WTC11 (cell line): ENCODE measurements at regions not wholly inside any gene's neighbourhood (a gene's known extent, or its start where the extent isn't known, plus 50 kb on each side); places are given as distances from the start of the nearest gene placed in this dataset.

ENCODE experiments used
- ATAC-seq: fragments of 200-7000 bp; cut with Tn5 transposase; 2 replicates; pipeline ENCODE4 v1.10.0; 2021; ENCODE audit warnings: mild to moderate bottlenecking, moderate library complexity
- CTCF ChIA-PET: fragments of 300-600 bp; sonication (Branson Sonifier 250); formaldehyde crosslinking; loops from one replicate; lab custom pipeline; 2021; ENCODE audit warnings: antibody characterized with exemption; lab: Charles Lee
- POLR2A ChIA-PET: fragments of 350-600 bp; sonication (Branson Sonifier 250); formaldehyde crosslinking; loops from one replicate; lab custom pipeline; 2021; ENCODE audit warnings: antibody characterized with exemption; lab: Charles Lee
- DNase-seq: peaks from one replicate; pipeline ENCODE4 v3.0.0; 2021; ENCODE audit warnings: low spot score
- H3K27ac Mint-ChIP-seq: 2 replicates; pipeline ENCODE4 v1.8.0; 2021; ENCODE audit warnings: mixed read lengths
- H3K27me3 Mint-ChIP-seq: 2 replicates; pipeline ENCODE4 v1.8.0; 2021; ENCODE audit warnings: low read depth, mild to moderate bottlenecking, moderate library complexity, mixed read lengths
- H3K36me3 Mint-ChIP-seq: 2 replicates; pipeline ENCODE4 v1.8.0; 2021; ENCODE audit warnings: mixed read lengths
- H3K4me1 Mint-ChIP-seq: 2 replicates; pipeline ENCODE4 v1.8.0; 2022; ENCODE audit warnings: mixed read lengths
- H3K4me3 Mint-ChIP-seq: 2 replicates; pipeline ENCODE4 v1.8.0; 2021; ENCODE audit warnings: mild to moderate bottlenecking, moderate library complexity, mixed read lengths
- H3K9me3 Mint-ChIP-seq: 2 replicates; pipeline ENCODE4 v1.8.0; 2021; ENCODE audit warnings: mixed read lengths
- CBFB ChIP-seq: sonication (generic); formaldehyde crosslinking; IDR thresholded peaks from 2 replicates; pipeline ENCODE4 v1.8.1; 2022; ENCODE audit warnings: mild to moderate bottlenecking, low read depth, missing genetic modification reagents
- ESRRA ChIP-seq: sonication (generic); formaldehyde crosslinking; IDR thresholded peaks from 2 replicates; pipeline ENCODE4 v1.8.1; 2022; ENCODE audit warnings: mild to moderate bottlenecking, missing genetic modification reagents, borderline replicate concordance
- GRHL2 ChIP-seq: fragments of 250-450 bp; sonication (Bioruptor Pico); IDR thresholded peaks from 2 replicates; pipeline ENCODE4 v1.8.0; 2022; ENCODE audit warnings: mild to moderate bottlenecking, moderate library complexity; ENCODE audit not compliant: insufficient replicate concordance, severe bottlenecking
- GTF2I ChIP-seq: fragments of 250-450 bp; sonication (Bioruptor Pico); conservative IDR thresholded peaks from 2 replicates; pipeline ENCODE4 v1.4.0; 2021; ENCODE audit warnings: mild to moderate bottlenecking
- IRF2 ChIP-seq: sonication (generic); formaldehyde crosslinking; IDR thresholded peaks from 2 replicates; pipeline ENCODE4 v1.8.0; 2022; ENCODE audit warnings: low read depth, missing genetic modification reagents, borderline replicate concordance
- RELA ChIP-seq: sonication (generic); formaldehyde crosslinking; IDR thresholded peaks from 2 replicates; pipeline ENCODE4 v1.8.1; 2022; ENCODE audit warnings: missing genetic modification reagents, mild to moderate bottlenecking, borderline replicate concordance
- SP1 ChIP-seq: sonication (generic); formaldehyde crosslinking; conservative IDR thresholded peaks from 2 replicates; pipeline ENCODE4 v1.8.1; 2022; ENCODE audit warnings: missing genetic modification reagents
- TEAD1 ChIP-seq: sonication (generic); formaldehyde crosslinking; IDR thresholded peaks from 2 replicates; pipeline ENCODE4 v1.8.0; 2022; ENCODE audit warnings: mild to moderate bottlenecking, missing genetic modification reagents
- TF ChIP-seq, protein P1 (sequence below): sonication (generic); formaldehyde crosslinking; IDR thresholded peaks from 2 replicates; pipeline ENCODE4 v1.8.1; 2022; ENCODE audit warnings: missing genetic modification reagents, borderline replicate concordance
- TF ChIP-seq, protein P2 (sequence below): sonication (generic); formaldehyde crosslinking; IDR thresholded peaks from 2 replicates; pipeline ENCODE4 v1.8.1; 2023; ENCODE audit warnings: mild to moderate bottlenecking, missing genetic modification reagents, moderate library complexity
- TF ChIP-seq, protein P3 (sequence below): fragments of 250-450 bp; sonication (Bioruptor Pico); IDR thresholded peaks from 2 replicates; pipeline ENCODE4 v2.1.2; 2022; ENCODE audit warnings: mild to moderate bottlenecking, moderate library complexity
- TF ChIP-seq, protein P4 (sequence below): sonication (generic); formaldehyde crosslinking; conservative IDR thresholded peaks from 2 replicates; pipeline ENCODE4 v1.8.1; 2022; ENCODE audit warnings: mild to moderate bottlenecking, missing genetic modification reagents
- TF ChIP-seq, protein P5 (sequence below): sonication (generic); formaldehyde crosslinking; IDR thresholded peaks from 2 replicates; pipeline ENCODE4 v1.8.1; 2023; ENCODE audit warnings: mild to moderate bottlenecking, missing genetic modification reagents
- TF ChIP-seq, protein P6 (sequence below): fragments of 250-450 bp; sonication (Bioruptor Pico); IDR thresholded peaks from 2 replicates; pipeline ENCODE4 v1.9.0; 2021; ENCODE audit warnings: moderate library complexity, mild to moderate bottlenecking, inconsistent platforms, borderline replicate concordance
- TF ChIP-seq, protein P7 (sequence below): sonication (generic); formaldehyde crosslinking; IDR thresholded peaks from 2 replicates; pipeline ENCODE4 v1.8.1; 2023; ENCODE audit warnings: mild to moderate bottlenecking, missing genetic modification reagents, moderate library complexity
- TF ChIP-seq, protein P8 (sequence below): sonication (generic); formaldehyde crosslinking; IDR thresholded peaks from 2 replicates; pipeline ENCODE4 v1.8.1; 2022; ENCODE audit warnings: low read depth, mild to moderate bottlenecking, moderate library complexity, missing genetic modification reagents, borderline replicate concordance
- TF ChIP-seq, protein P9 (sequence below): fragments of 200-600 bp; IDR thresholded peaks from 2 replicates; pipeline ENCODE4 v1.8.0; 2022; ENCODE audit warnings: antibody characterized with exemption
- TF ChIP-seq, protein P10 (sequence below): sonication (generic); formaldehyde crosslinking; IDR thresholded peaks from 2 replicates; pipeline ENCODE4 v1.8.1; 2023; ENCODE audit warnings: mild to moderate bottlenecking, moderate library complexity, missing genetic modification reagents

DNA sequence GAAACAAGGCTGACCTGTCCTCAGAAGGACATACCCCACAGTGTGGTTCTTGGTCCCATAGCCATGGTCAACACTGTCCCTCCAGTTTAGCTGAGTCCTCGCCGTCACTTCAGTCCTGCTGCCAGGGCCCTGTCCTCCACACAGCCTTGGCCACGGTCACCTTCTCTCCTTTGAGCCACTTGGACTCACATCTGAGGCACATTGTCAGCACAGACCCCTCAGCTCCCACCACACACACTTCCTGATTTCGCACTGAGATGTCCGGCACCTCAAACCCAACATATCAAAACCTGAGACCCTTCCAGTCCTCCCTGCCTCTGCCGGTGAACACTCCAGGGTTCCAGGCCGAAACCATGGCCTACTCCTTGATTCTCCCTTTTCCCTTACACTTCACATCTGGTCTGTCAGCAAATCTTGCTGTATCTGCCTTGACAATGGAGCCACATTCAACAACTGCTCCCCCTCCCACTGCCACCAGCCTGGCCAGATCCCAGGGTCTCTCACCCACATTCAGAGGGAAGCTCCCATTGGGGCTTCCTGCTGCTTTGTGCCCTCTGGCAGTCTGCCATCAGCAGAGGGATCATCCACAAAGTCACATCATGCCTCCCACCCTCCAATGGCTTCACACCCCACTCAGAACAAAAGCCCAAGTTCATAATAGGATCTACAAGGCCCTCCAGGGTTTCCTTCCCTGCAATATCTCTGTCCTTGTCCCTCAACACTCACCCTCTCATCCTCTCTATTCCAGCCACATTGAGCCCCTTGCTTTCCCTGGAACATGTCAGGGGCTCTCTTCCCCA, 219.6 kb upstream of the SHH start (continued):
- TF ChIP-seq, protein P1, sequence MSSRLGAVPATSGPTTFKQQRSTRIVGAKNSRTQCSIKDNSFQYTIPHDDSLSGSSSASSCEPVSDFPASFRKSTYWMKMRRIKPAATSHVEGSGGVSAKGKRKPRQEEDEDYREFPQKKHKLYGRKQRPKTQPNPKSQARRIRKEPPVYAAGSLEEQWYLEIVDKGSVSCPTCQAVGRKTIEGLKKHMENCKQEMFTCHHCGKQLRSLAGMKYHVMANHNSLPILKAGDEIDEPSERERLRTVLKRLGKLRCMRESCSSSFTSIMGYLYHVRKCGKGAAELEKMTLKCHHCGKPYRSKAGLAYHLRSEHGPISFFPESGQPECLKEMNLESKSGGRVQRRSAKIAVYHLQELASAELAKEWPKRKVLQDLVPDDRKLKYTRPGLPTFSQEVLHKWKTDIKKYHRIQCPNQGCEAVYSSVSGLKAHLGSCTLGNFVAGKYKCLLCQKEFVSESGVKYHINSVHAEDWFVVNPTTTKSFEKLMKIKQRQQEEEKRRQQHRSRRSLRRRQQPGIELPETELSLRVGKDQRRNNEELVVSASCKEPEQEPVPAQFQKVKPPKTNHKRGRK: no peak
- TF ChIP-seq, protein P2, sequence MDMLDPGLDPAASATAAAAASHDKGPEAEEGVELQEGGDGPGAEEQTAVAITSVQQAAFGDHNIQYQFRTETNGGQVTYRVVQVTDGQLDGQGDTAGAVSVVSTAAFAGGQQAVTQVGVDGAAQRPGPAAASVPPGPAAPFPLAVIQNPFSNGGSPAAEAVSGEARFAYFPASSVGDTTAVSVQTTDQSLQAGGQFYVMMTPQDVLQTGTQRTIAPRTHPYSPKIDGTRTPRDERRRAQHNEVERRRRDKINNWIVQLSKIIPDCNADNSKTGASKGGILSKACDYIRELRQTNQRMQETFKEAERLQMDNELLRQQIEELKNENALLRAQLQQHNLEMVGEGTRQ (CRISPR knock-in tag): no peak
- TF ChIP-seq, protein P3, sequence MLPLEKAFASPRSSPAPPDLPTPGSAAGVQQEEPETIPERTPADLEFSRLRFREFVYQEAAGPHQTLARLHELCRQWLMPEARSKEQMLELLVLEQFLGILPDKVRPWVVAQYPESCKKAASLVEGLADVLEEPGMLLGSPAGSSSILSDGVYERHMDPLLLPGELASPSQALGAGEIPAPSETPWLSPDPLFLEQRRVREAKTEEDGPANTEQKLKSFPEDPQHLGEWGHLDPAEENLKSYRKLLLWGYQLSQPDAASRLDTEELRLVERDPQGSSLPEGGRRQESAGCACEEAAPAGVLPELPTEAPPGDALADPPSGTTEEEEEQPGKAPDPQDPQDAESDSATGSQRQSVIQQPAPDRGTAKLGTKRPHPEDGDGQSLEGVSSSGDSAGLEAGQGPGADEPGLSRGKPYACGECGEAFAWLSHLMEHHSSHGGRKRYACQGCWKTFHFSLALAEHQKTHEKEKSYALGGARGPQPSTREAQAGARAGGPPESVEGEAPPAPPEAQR: no peak
- TF ChIP-seq, protein P4, sequence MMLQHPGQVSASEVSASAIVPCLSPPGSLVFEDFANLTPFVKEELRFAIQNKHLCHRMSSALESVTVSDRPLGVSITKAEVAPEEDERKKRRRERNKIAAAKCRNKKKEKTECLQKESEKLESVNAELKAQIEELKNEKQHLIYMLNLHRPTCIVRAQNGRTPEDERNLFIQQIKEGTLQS (CRISPR knock-in tag): no peak
- TF ChIP-seq GRHL2 (CRISPR knock-in tag): no peak
- TF ChIP-seq, protein P5, sequence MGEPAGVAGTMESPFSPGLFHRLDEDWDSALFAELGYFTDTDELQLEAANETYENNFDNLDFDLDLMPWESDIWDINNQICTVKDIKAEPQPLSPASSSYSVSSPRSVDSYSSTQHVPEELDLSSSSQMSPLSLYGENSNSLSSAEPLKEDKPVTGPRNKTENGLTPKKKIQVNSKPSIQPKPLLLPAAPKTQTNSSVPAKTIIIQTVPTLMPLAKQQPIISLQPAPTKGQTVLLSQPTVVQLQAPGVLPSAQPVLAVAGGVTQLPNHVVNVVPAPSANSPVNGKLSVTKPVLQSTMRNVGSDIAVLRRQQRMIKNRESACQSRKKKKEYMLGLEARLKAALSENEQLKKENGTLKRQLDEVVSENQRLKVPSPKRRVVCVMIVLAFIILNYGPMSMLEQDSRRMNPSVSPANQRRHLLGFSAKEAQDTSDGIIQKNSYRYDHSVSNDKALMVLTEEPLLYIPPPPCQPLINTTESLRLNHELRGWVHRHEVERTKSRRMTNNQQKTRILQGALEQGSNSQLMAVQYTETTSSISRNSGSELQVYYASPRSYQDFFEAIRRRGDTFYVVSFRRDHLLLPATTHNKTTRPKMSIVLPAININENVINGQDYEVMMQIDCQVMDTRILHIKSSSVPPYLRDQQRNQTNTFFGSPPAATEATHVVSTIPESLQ: no peak
- TF ChIP-seq TEAD1: no peak
- TF ChIP-seq, protein P6, sequence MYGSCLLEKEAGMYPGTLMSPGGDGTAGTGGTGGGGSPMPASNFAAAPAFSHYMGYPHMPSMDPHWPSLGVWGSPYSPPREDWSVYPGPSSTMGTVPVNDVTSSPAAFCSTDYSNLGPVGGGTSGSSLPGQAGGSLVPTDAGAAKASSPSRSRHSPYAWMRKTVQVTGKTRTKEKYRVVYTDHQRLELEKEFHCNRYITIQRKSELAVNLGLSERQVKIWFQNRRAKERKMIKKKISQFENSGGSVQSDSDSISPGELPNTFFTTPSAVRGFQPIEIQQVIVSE (CRISPR knock-in tag): no peak
- no peak for TF ChIP-seq SP1 (CRISPR knock-in tag)
- TF ChIP-seq, protein P7, sequence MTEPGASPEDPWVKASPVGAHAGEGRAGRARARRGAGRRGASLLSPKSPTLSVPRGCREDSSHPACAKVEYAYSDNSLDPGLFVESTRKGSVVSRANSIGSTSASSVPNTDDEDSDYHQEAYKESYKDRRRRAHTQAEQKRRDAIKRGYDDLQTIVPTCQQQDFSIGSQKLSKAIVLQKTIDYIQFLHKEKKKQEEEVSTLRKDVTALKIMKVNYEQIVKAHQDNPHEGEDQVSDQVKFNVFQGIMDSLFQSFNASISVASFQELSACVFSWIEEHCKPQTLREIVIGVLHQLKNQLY (CRISPR knock-in tag): no peak
- TF ChIP-seq, protein P8, sequence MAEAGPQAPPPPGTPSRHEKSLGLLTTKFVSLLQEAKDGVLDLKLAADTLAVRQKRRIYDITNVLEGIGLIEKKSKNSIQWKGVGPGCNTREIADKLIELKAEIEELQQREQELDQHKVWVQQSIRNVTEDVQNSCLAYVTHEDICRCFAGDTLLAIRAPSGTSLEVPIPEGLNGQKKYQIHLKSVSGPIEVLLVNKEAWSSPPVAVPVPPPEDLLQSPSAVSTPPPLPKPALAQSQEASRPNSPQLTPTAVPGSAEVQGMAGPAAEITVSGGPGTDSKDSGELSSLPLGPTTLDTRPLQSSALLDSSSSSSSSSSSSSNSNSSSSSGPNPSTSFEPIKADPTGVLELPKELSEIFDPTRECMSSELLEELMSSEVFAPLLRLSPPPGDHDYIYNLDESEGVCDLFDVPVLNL (CRISPR knock-in tag): no peak

DNA sequence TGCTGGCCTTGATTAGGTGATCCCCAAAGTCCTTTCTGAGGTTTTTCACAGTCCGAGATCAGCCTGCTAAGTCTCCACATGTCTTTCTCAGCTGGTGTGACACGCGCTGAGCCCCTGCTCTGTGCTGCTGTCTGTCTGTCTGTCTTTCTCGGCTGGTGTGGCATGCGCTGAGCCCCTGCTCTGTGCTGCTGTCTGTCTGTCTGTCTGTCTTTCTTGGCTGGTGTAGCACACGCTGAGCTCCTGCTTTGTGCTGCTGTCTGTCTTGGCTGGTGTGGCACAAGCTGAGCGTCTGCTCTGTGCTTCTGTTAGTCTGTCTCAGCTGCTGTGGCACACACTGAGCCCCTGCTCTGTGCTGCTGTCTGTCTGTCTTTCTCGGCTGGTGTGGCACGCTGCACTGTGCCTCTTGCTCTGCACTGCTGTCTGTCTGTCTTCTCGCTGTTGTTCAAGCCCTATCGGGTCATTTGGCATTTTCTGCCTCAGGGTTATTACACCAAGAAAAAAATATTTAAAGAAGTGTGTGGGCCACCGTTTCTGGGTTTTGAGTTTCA, 217.3 kb upstream of the SHH start:
- ChIA-PET POLR2A (no interaction called here), CTCF (no interaction called here)
- Mint-ChIP-seq H3K27ac (no peak overlapping the region), H3K9me3 (peaks cover 68% of the 10 kb centered on the region), H3K4me1 (no peaks in the 10 kb centered on the region), H3K4me3 (no peak overlapping the region), H3K36me3 (peaks cover 39% of the 10 kb centered on the region), H3K27me3 (peaks cover 4% of the 10 kb centered on the region; the same call in 1 of the 2 replicates)
- TF ChIP-seq GTF2I (CRISPR knock-in tag) (no peak), ESRRA (CRISPR knock-in tag) (no peak), CBFB (CRISPR knock-in tag) (no peak), IRF2 (CRISPR knock-in tag) (no peak), RELA (CRISPR knock-in tag) (no peak)
- TF ChIP-seq, protein P1: no peak
- TF ChIP-seq, protein P9, sequence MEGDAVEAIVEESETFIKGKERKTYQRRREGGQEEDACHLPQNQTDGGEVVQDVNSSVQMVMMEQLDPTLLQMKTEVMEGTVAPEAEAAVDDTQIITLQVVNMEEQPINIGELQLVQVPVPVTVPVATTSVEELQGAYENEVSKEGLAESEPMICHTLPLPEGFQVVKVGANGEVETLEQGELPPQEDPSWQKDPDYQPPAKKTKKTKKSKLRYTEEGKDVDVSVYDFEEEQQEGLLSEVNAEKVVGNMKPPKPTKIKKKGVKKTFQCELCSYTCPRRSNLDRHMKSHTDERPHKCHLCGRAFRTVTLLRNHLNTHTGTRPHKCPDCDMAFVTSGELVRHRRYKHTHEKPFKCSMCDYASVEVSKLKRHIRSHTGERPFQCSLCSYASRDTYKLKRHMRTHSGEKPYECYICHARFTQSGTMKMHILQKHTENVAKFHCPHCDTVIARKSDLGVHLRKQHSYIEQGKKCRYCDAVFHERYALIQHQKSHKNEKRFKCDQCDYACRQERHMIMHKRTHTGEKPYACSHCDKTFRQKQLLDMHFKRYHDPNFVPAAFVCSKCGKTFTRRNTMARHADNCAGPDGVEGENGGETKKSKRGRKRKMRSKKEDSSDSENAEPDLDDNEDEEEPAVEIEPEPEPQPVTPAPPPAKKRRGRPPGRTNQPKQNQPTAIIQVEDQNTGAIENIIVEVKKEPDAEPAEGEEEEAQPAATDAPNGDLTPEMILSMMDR: no peak
- TF ChIP-seq, protein P10, sequence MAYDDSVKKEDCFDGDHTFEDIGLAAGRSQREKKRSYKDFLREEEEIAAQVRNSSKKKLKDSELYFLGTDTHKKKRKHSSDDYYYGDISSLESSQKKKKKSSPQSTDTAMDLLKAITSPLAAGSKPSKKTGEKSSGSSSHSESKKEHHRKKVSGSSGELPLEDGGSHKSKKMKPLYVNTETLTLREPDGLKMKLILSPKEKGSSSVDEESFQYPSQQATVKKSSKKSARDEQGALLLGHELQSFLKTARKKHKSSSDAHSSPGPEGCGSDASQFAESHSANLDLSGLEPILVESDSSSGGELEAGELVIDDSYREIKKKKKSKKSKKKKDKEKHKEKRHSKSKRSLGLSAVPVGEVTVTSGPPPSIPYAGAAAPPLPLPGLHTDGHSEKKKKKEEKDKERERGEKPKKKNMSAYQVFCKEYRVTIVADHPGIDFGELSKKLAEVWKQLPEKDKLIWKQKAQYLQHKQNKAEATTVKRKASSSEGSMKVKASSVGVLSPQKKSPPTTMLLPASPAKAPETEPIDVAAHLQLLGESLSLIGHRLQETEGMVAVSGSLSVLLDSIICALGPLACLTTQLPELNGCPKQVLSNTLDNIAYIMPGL (CRISPR knock-in tag): no peak
- ATAC-seq (no peak), DNase-seq (no peak)
